HEK293 (cell line): ENCODE measurements at regions not wholly inside any gene's neighbourhood (a gene's known extent, or its start where the extent isn't known, plus 50 kb on each side); places are given as distances from the start of the nearest gene placed in this dataset.

Experiments
- CTCF ChIA-PET: fragments of 350-600 bp; formaldehyde crosslinking; extraction: SDS; loops from one replicate; lab custom pipeline; 2021; ENCODE audit warnings: antibody characterized with exemption; lab: Yijun Ruan, JAX
- POLR2A ChIA-PET: fragments of 300-600 bp; formaldehyde crosslinking; extraction: SDS; loops from one replicate; lab custom pipeline; 2020; ENCODE audit warnings: antibody characterized with exemption, inconsistent platforms; lab: Yijun Ruan, JAX
- H3K27ac ChIP-seq: fragments of 200-500 bp; sonication (Bioruptor generic); 2 replicates; pipeline ENCODE4 v1.5.1; 2014; ENCODE audit warnings: low read depth, low read length, control low read depth, inconsistent platforms; ENCODE audit errors: extremely low read depth
- H3K36me3 ChIP-seq, 2 experiments: fragments of 200-500 bp in 1 of 2; sonication (Bioruptor generic) in 1 of 2; 1 replicate in 1 of 2; 2 replicates in 1 of 2; pipeline ENCODE4 v1.5.1; 2014 to 2017; ENCODE audit warnings: inconsistent platforms in 2 of 2, low read length in 2 of 2; ENCODE audit not compliant: control insufficient read depth in 2 of 2, insufficient read depth in 1 of 2
- H3K4me1 ChIP-seq: fragments of 200-500 bp; sonication (Bioruptor generic); 2 replicates; pipeline ENCODE4 v1.5.1; 2014; ENCODE audit warnings: mild to moderate bottlenecking, low read length, inconsistent platforms; ENCODE audit not compliant: control insufficient read depth, insufficient read depth
- H3K4me3 ChIP-seq: 2 replicates; pipeline ENCODE4 v1.5.1; 2011; ENCODE audit warnings: low read depth, mild to moderate bottlenecking, control low read depth, low read length, moderate library complexity
- H3K9me3 ChIP-seq: fragments of 200-500 bp; sonication (Bioruptor generic); 2 replicates; pipeline ENCODE4 v1.5.1; 2014; ENCODE audit warnings: low read depth, low read length, inconsistent platforms; ENCODE audit not compliant: control insufficient read depth, insufficient read depth
- GLIS2 ChIP-seq: fragments of 450-650 bp; formaldehyde crosslinking; IDR thresholded peaks from 2 replicates; pipeline ENCODE4 v1.5.1; 2016; ENCODE audit warnings: missing biosample characterization, missing genetic modification characterization
- KLF7 ChIP-seq: fragments of 450-650 bp; formaldehyde crosslinking; IDR thresholded peaks from 2 replicates; pipeline ENCODE4 v1.5.1; 2016; ENCODE audit warnings: missing biosample characterization, missing genetic modification characterization, borderline replicate concordance
- SCRT1 ChIP-seq: fragments of 450-650 bp; formaldehyde crosslinking; IDR thresholded peaks from 2 replicates; pipeline ENCODE4 v1.5.1; 2016; ENCODE audit warnings: missing biosample characterization, missing genetic modification characterization, borderline replicate concordance
- TRIM28 ChIP-seq: IDR thresholded peaks from 2 replicates; pipeline ENCODE4 v1.6.1; 2011; ENCODE audit warnings: low read length, control low read depth, borderline replicate concordance
- ZBTB20 ChIP-seq: fragments of 450-650 bp; formaldehyde crosslinking; IDR thresholded peaks from 2 replicates; pipeline ENCODE4 v1.5.1; 2016; ENCODE audit warnings: missing biosample characterization, missing genetic modification characterization
- ZFHX2 ChIP-seq: fragments of 450-650 bp; formaldehyde crosslinking; conservative IDR thresholded peaks from 2 replicates; pipeline ENCODE4 v1.5.1; 2016; ENCODE audit warnings: missing biosample characterization, missing genetic modification characterization
- ZFP41 ChIP-seq: fragments of 450-650 bp; formaldehyde crosslinking; IDR thresholded peaks from 2 replicates; pipeline ENCODE4 v1.5.1; 2016; ENCODE audit warnings: missing biosample characterization, missing genetic modification characterization, borderline replicate concordance
- ZFP69B ChIP-seq: fragments of 450-650 bp; formaldehyde crosslinking; IDR thresholded peaks from 2 replicates; pipeline ENCODE4 v1.5.1; 2016; ENCODE audit warnings: missing biosample characterization, missing genetic modification characterization
- ZNF10 ChIP-seq: fragments of 450-650 bp; formaldehyde crosslinking; IDR thresholded peaks from 2 replicates; pipeline ENCODE4 v1.5.1; 2017; ENCODE audit warnings: missing biosample characterization, missing genetic modification characterization
- ZNF114 ChIP-seq: fragments of 450-650 bp; formaldehyde crosslinking; IDR thresholded peaks from 2 replicates; pipeline ENCODE4 v1.5.0; 2017; ENCODE audit warnings: missing biosample characterization, missing genetic modification characterization
- ZNF121 ChIP-seq: fragments of 450-650 bp; formaldehyde crosslinking; IDR thresholded peaks from 2 replicates; pipeline ENCODE4 v1.5.1; 2016; ENCODE audit warnings: missing biosample characterization, missing genetic modification characterization
- ZNF202 ChIP-seq: fragments of 450-650 bp; formaldehyde crosslinking; IDR thresholded peaks from 2 replicates; pipeline ENCODE4 v1.5.1; 2016; ENCODE audit warnings: missing biosample characterization, missing genetic modification characterization, borderline replicate concordance
- ZNF214 ChIP-seq: fragments of 450-650 bp; formaldehyde crosslinking; IDR thresholded peaks from 2 replicates; pipeline ENCODE4 v1.5.1; 2017; ENCODE audit warnings: missing biosample characterization, mild to moderate bottlenecking, missing genetic modification characterization, borderline replicate concordance
- ZNF23 ChIP-seq: fragments of 450-650 bp; formaldehyde crosslinking; IDR thresholded peaks from 2 replicates; pipeline ENCODE4 v1.5.1; 2016; ENCODE audit warnings: missing biosample characterization, missing genetic modification characterization, borderline replicate concordance
- ZNF302 ChIP-seq: fragments of 450-650 bp; formaldehyde crosslinking; IDR thresholded peaks from 2 replicates; pipeline ENCODE4 v1.5.1; 2016; ENCODE audit warnings: missing biosample characterization, missing genetic modification characterization, low read depth
- ZNF311 ChIP-seq: fragments of 450-650 bp; formaldehyde crosslinking; IDR thresholded peaks from 2 replicates; pipeline ENCODE4 v1.5.1; 2017; ENCODE audit warnings: missing biosample characterization, missing genetic modification characterization, borderline replicate concordance
- ZNF391 ChIP-seq: fragments of 450-650 bp; formaldehyde crosslinking; IDR thresholded peaks from 2 replicates; pipeline ENCODE4 v1.5.1; 2016; ENCODE audit warnings: low read depth, missing biosample characterization, missing genetic modification characterization, borderline replicate concordance
- ZNF501 ChIP-seq: fragments of 450-650 bp; formaldehyde crosslinking; IDR thresholded peaks from 2 replicates; pipeline ENCODE4 v1.5.1; 2016; ENCODE audit warnings: missing biosample characterization, missing genetic modification characterization
- ZNF596 ChIP-seq: fragments of 450-650 bp; IDR thresholded peaks from 2 replicates; pipeline ENCODE4 v1.5.0; 2018; ENCODE audit warnings: missing biosample characterization, mild to moderate bottlenecking, missing genetic modification characterization, moderate library complexity
- ZNF600 ChIP-seq: fragments of 450-650 bp; formaldehyde crosslinking; IDR thresholded peaks from 2 replicates; pipeline ENCODE4 v1.5.1; 2016; ENCODE audit warnings: missing biosample characterization, missing genetic modification characterization
- TF ChIP-seq, protein P1 (sequence below): fragments of 450-650 bp; formaldehyde crosslinking; IDR thresholded peaks from 2 replicates; pipeline ENCODE4 v1.5.1; 2016; ENCODE audit warnings: missing biosample characterization, missing genetic modification characterization
- TF ChIP-seq, protein P2 (sequence below): fragments of 450-650 bp; formaldehyde crosslinking; IDR thresholded peaks from 2 replicates; pipeline ENCODE4 v1.5.1; 2016; ENCODE audit warnings: missing biosample characterization, missing genetic modification characterization
- TF ChIP-seq, protein P3 (sequence below): fragments of 450-650 bp; formaldehyde crosslinking; IDR thresholded peaks from 2 replicates; pipeline ENCODE4 v1.5.1; 2017; ENCODE audit warnings: missing biosample characterization, missing genetic modification characterization
- TF ChIP-seq, protein P4 (sequence below): fragments of 450-650 bp; formaldehyde crosslinking; IDR thresholded peaks from 2 replicates; pipeline ENCODE4 v1.5.1; 2017; ENCODE audit warnings: missing biosample characterization, mild to moderate bottlenecking, missing genetic modification characterization, moderate library complexity

DNA sequence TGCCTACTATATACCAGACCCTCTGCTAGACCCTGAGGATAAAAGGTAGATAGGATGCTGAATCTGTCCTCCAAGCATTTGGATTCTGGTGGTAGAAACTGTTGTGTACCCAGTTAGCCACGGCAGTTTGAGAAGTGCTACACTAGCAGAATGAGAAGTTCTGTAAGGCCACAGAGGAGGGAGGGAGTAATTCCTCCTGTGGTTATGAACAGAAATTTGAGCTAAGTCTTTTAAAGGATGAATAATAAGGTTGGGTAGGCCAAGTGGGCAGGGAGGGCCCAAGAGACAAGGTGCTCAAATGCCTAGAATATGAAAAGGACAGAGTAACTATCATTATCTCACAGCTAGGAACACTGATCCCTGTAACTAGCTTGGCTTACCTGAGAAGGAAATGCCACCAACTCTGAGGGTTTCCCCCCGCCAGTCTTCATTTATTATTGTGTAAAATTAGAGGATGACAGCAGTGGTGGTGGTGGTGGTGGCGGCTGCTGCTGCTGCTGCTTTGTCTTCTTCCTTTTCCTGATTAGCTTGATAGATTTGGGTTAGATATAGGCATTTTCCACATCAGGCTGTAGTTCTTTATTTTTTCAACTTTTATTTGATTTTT, 243.3 kb downstream of the PRL start:
- CTCF ChIA-PET: interaction anchor here (0.8 kb wide), 1 partner anchor 38 kb away, joined by 3 read pairs; no protein-coding TSS in a partner anchor
- no peaks in the 10 kb centered on the region; the same call in 1 of the 2 replicates for H3K9me3 ChIP-seq
- TF ChIP-seq, protein P1, sequence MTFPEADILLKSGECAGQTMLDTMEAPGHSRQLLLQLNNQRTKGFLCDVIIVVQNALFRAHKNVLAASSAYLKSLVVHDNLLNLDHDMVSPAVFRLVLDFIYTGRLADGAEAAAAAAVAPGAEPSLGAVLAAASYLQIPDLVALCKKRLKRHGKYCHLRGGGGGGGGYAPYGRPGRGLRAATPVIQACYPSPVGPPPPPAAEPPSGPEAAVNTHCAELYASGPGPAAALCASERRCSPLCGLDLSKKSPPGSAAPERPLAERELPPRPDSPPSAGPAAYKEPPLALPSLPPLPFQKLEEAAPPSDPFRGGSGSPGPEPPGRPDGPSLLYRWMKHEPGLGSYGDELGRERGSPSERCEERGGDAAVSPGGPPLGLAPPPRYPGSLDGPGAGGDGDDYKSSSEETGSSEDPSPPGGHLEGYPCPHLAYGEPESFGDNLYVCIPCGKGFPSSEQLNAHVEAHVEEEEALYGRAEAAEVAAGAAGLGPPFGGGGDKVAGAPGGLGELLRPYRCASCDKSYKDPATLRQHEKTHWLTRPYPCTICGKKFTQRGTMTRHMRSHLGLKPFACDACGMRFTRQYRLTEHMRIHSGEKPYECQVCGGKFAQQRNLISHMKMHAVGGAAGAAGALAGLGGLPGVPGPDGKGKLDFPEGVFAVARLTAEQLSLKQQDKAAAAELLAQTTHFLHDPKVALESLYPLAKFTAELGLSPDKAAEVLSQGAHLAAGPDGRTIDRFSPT: no peak
- TF ChIP-seq ZNF311 (no peak), ZNF23 (tag by site-specific recombination) (no peak), ZFHX2 (no peak), ZFP41 (tag by site-specific recombination) (no peak), ZNF596 (tag by site-specific recombination) (no peak), ZNF600 (tag by site-specific recombination) (no peak), KLF7 (tag by site-specific recombination) (no peak), SCRT1 (tag by site-specific recombination) (no peak), ZNF121 (tag by site-specific recombination) (no peak)
- TF ChIP-seq, protein P2, sequence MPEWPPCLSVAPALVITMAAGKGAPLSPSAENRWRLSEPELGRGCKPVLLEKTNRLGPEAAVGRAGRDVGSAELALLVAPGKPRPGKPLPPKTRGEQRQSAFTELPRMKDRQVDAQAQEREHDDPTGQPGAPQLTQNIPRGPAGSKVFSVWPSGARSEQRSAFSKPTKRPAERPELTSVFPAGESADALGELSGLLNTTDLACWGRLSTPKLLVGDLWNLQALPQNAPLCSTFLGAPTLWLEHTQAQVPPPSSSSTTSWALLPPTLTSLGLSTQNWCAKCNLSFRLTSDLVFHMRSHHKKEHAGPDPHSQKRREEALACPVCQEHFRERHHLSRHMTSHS (tag by site-specific recombination): no peak
- TF ChIP-seq, protein P3, sequence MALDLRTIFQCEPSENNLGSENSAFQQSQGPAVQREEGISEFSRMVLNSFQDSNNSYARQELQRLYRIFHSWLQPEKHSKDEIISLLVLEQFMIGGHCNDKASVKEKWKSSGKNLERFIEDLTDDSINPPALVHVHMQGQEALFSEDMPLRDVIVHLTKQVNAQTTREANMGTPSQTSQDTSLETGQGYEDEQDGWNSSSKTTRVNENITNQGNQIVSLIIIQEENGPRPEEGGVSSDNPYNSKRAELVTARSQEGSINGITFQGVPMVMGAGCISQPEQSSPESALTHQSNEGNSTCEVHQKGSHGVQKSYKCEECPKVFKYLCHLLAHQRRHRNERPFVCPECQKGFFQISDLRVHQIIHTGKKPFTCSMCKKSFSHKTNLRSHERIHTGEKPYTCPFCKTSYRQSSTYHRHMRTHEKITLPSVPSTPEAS: no peak
- TF ChIP-seq, protein P4, sequence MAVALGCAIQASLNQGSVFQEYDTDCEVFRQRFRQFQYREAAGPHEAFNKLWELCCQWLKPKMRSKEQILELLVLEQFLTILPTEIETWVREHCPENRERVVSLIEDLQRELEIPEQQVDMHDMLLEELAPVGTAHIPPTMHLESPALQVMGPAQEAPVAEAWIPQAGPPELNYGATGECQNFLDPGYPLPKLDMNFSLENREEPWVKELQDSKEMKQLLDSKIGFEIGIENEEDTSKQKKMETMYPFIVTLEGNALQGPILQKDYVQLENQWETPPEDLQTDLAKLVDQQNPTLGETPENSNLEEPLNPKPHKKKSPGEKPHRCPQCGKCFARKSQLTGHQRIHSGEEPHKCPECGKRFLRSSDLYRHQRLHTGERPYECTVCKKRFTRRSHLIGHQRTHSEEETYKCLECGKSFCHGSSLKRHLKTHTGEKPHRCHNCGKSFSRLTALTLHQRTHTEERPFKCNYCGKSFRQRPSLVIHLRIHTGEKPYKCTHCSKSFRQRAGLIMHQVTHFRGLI (tag by site-specific recombination): no peak
- TF ChIP-seq, all 188 proteins: peak for 0
- H3K4me3 ChIP-seq: no peak overlapping the region
- no peak overlapping the region for H3K27ac ChIP-seq
- no peaks in the 10 kb centered on the region for H3K36me3 ChIP-seq
- no peaks in the 10 kb centered on the region for H3K4me1 ChIP-seq
- POLR2A ChIA-PET: interaction anchor here (0.6 kb wide), 1 partner anchor 12 kb away, joined by 4 read pairs; no protein-coding TSS in a partner anchor

DNA sequence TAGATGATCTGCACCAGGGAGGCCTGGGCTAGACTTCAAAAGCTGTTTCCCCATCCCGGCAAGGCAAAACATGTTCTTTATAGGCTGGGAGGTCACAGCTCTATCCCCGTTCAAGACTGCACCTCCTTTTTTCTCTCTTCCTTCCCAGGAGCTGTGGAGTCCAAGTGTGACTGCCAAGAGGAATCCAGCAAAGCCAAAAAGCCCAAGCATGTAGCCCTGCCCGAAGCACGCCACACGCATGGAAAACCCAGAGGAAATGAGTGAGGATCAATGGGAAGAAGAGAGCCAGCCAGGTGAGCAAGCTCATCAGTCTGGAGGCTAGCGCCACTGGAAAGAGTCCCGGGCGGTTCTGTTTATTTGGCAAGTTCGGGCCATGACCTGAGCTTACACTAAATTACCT, 240.4 kb downstream of the PRL start:
- Histone ChIP-seq H3K27ac (no peak overlapping the region), H3K9me3 (no peaks in the 10 kb centered on the region; the same call in 1 of the 2 replicates), H3K4me1 (no peaks in the 10 kb centered on the region), H3K36me3 (no peaks in the 10 kb centered on the region), H3K4me3 (no peak overlapping the region)
- CTCF ChIA-PET: no interaction called here
- POLR2A ChIA-PET: no interaction called here
- TF ChIP-seq ZFP69B (tag by site-specific recombination) (no peak), ZNF202 (no peak), ZNF10 (tag by site-specific recombination) (no peak), ZBTB20 (no peak), GLIS2 (no peak), TRIM28 (no peak), ZNF501 (tag by site-specific recombination) (no peak), ZNF391 (tag by site-specific recombination) (no peak), ZNF114 (tag by site-specific recombination) (no peak), ZNF214 (no peak), ZNF302 (no peak)
- TF ChIP-seq, protein P3: no peak
